ENCODE measurements at regions not wholly inside any gene's neighbourhood (a gene's known extent, or its start where the extent isn't known, plus 50 kb on each side); places are given as distances from the start of the nearest gene placed in this dataset.

- Histone ChIP-seq H3K9me3 (ENCODE audit: control insufficient read depth in 2 of 3, insufficient read depth in 1 of 3, low read length in 3 of 3) (no peaks in the 10 kb centered on the region), H3K9ac (ENCODE audit: low read length in 3 of 3) (no peak overlapping the region), H3K4me1 (ENCODE audit: control insufficient read depth in 2 of 3, insufficient read depth in 2 of 3, low read depth in 1 of 3, low read length in 3 of 3) (no peaks in the 10 kb centered on the region), H3K36me3 (ENCODE audit: control insufficient read depth in 2 of 3, insufficient read depth in 3 of 3, low read length in 3 of 3) (no peaks in the 10 kb centered on the region), H3K27me3 (ENCODE audit: control insufficient read depth, insufficient read depth, low read length) (no peaks in the 10 kb centered on the region), H3K27ac (ENCODE audit: low read depth in 2 of 2, low read length in 2 of 2) (no peak overlapping the region), H3K4me3 (ENCODE audit: low read length in 3 of 3) (no peak overlapping the region)
- no peak for DNase-seq
- intact Hi-C loops (cut with DNase I) = no loop called here
- no peak for FAIRE-seq
- no peak for TF ChIP-seq CTCF (IDR thresholded peaks at IDR 0.05; ENCODE audit: borderline replicate concordance, extremely low read depth, insufficient read depth)
Measured at GRCh38 chr7:12923971-12924370, 236.5 kb downstream of the ARL4A start.

- Histone ChIP-seq H3K4me3 (ENCODE audit: low read length in 3 of 3) (no peak overlapping the region), H3K9ac (ENCODE audit: low read length in 3 of 3) (no peak overlapping the region), H3K27me3 (ENCODE audit: control insufficient read depth, insufficient read depth, low read length) (no peaks in the 10 kb centered on the region), H3K9me3 (ENCODE audit: control insufficient read depth in 2 of 3, insufficient read depth in 1 of 3, low read length in 3 of 3) (no peaks in the 10 kb centered on the region), H3K4me1 (ENCODE audit: control insufficient read depth in 2 of 3, insufficient read depth in 2 of 3, low read depth in 1 of 3, low read length in 3 of 3) (no peaks in the 10 kb centered on the region), H3K27ac (ENCODE audit: low read depth in 2 of 2, low read length in 2 of 2) (no peak overlapping the region), H3K36me3 (ENCODE audit: control insufficient read depth in 2 of 3, insufficient read depth in 3 of 3, low read length in 3 of 3) (no peaks in the 10 kb centered on the region)
- FAIRE-seq (no peak), DNase-seq (no peak)
- TF ChIP-seq CTCF (IDR thresholded peaks at IDR 0.05; ENCODE audit: borderline replicate concordance, extremely low read depth, insufficient read depth) = no peak
- intact Hi-C loops (cut with DNase I) = no loop called here
Measured at GRCh38 chr7:12926206-12926605, 238.8 kb downstream of the ARL4A start.

GRCh38 chr7:12927635-12928434, 240.4 kb downstream of the ARL4A start:
- Histone ChIP-seq H3K9me3 (ENCODE audit: control insufficient read depth in 2 of 3, insufficient read depth in 1 of 3, low read length in 3 of 3) (no peaks in the 10 kb centered on the region), H3K9ac (ENCODE audit: low read length in 3 of 3) (no peak overlapping the region), H3K4me3 (ENCODE audit: low read length in 3 of 3) (no peak overlapping the region), H3K27me3 (ENCODE audit: control insufficient read depth, insufficient read depth, low read length) (no peaks in the 10 kb centered on the region), H3K4me1 (ENCODE audit: control insufficient read depth in 2 of 3, insufficient read depth in 2 of 3, low read depth in 1 of 3, low read length in 3 of 3) (no peaks in the 10 kb centered on the region), H3K36me3 (ENCODE audit: control insufficient read depth in 2 of 3, insufficient read depth in 3 of 3, low read length in 3 of 3) (no peaks in the 10 kb centered on the region), H3K27ac (ENCODE audit: low read depth in 2 of 2, low read length in 2 of 2) (no peak overlapping the region)
- TF ChIP-seq CTCF (IDR thresholded peaks at IDR 0.05; ENCODE audit: borderline replicate concordance, extremely low read depth, insufficient read depth) = no peak
- intact Hi-C loops (cut with DNase I) = no loop called here
- FAIRE-seq = no peak
- DNase-seq = no peak
